HG02970 (cell line): ENCODE measurements at regions not wholly inside any gene's neighbourhood (a gene's known extent, or its start where the extent isn't known, plus 50 kb on each side); places are given as distances from the start of the nearest gene placed in this dataset.
"Not testable (repeated sequence)": the region's sequence is repeated elsewhere in the genome, so short reads cannot be mapped to it uniquely, and the experiment has no call there.

Experiments used
- ATAC-seq: cut with Tn5 transposase; IDR thresholded peaks from one replicate; pipeline ENCODE4 v1.9.1; 2021; ENCODE audit warnings: mild to moderate bottlenecking, moderate library complexity, moderate number of reproducible peaks; ENCODE audit not compliant: unreplicated experiment, low FRiP score

GRCh38 chr15:39248204-39248603 is 332.7 kb upstream of the THBS1 start:
- ATAC-seq: no peak

GRCh38 chr15:39250001-39250400 is 330.9 kb upstream of the THBS1 start:
- no peak for ATAC-seq

- ATAC-seq: no peak
Measured at GRCh38 chr15:39250460-39251186, 330.3 kb upstream of the THBS1 start.

- no peak for ATAC-seq
Measured at GRCh38 chr15:39251413-39252133, 329.3 kb upstream of the THBS1 start.

- no peak for ATAC-seq
Measured at GRCh38 chr15:39252134-39252470, 328.8 kb upstream of the THBS1 start.

- ATAC-seq: no peak
Measured at GRCh38 chr15:39253552-39253951, 327.3 kb upstream of the THBS1 start.

GRCh38 chr15:39254181-39254580 is 326.7 kb upstream of the THBS1 start:
- no peak for ATAC-seq

GRCh38 chr15:39255760-39256159 is 325.1 kb upstream of the THBS1 start:
- ATAC-seq: no peak

GRCh38 chr15:39260391-39260790 is 320.5 kb upstream of the THBS1 start:
- ATAC-seq: no peak

- ATAC-seq: no peak
Measured at GRCh38 chr15:39260791-39261190, 320.1 kb upstream of the THBS1 start.

GRCh38 chr15:39261397-39262183 is 319.3 kb upstream of the THBS1 start:
- not testable (repeated sequence) for ATAC-seq

GRCh38 chr15:39262995-39263772 is 317.7 kb upstream of the THBS1 start:
- ATAC-seq: not testable (repeated sequence)

- ATAC-seq: no peak
Measured at GRCh38 chr15:39265261-39265660, 315.6 kb upstream of the THBS1 start.

- no peak for ATAC-seq
Measured at GRCh38 chr15:39266890-39267289, 314.0 kb upstream of the THBS1 start.

GRCh38 chr15:39267685-39268084 is 313.2 kb upstream of the THBS1 start:
- no peak for ATAC-seq

GRCh38 chr15:39269352-39269751 is 311.5 kb upstream of the THBS1 start:
- ATAC-seq: no peak

- ATAC-seq: no peak
Measured at GRCh38 chr15:39269821-39270220, 311.1 kb upstream of the THBS1 start.

GRCh38 chr15:39270221-39270855 is 310.5 kb upstream of the THBS1 start:
- ATAC-seq: no peak

GRCh38 chr15:39270934-39271333 is 309.9 kb upstream of the THBS1 start:
- ATAC-seq: no peak

- no peak for ATAC-seq
Measured at GRCh38 chr15:39272901-39273300, 308.0 kb upstream of the THBS1 start.
